K562 (cell line): ENCODE measurements at regions not wholly inside any gene's neighbourhood (a gene's known extent, or its start where the extent isn't known, plus 50 kb on each side); places are given as distances from the start of the nearest gene placed in this dataset.

Experiments used
- HDAC6 ChIP-seq: IDR thresholded peaks from 2 replicates; pipeline ENCODE4 v1.6.1; 2012; ENCODE audit warnings: low read depth, mild to moderate bottlenecking, control low read depth, inconsistent platforms, low read length, moderate library complexity
- TBL1XR1 ChIP-seq, 2 experiments: IDR thresholded peaks; 2 replicates each; pipeline ENCODE4 v1.6.1; 2012; ENCODE audit warnings: improper control_type of control experiment in 2 of 2, low read length in 2 of 2, mild to moderate bottlenecking in 1 of 2
- ZNF232 ChIP-seq: sonication (generic); formaldehyde crosslinking; IDR thresholded peaks from 2 replicates; pipeline ENCODE4 v1.8.0; 2022; ENCODE audit warnings: mild to moderate bottlenecking, missing genetic modification reagents
- TF ChIP-seq, protein P1 (sequence below): sonication (generic); formaldehyde crosslinking; IDR thresholded peaks from 2 replicates; pipeline ENCODE4 v1.8.0; 2022; ENCODE audit warnings: mild to moderate bottlenecking, low read depth, missing genetic modification reagents
- TF ChIP-seq, protein P2 (sequence below): fragments of 450-650 bp; IDR thresholded peaks from 2 replicates; pipeline ENCODE4 v1.6.1; 2016; ENCODE audit warnings: mild to moderate bottlenecking, moderate library complexity
- TF ChIP-seq, protein P3 (sequence below), 3 experiments: IDR thresholded peaks in 2 of 3; conservative IDR thresholded peaks in 1 of 3; 2 replicates each; pipeline ENCODE4 v1.5.1; 2011 to 2012; ENCODE audit warnings: low read length in 3 of 3, mild to moderate bottlenecking in 3 of 3, control low read depth in 2 of 3, improper control_type of control experiment in 1 of 3, inconsistent platforms in 1 of 3, low read depth in 1 of 3, mixed read lengths in 1 of 3, moderate library complexity in 1 of 3; ENCODE audit not compliant: insufficient read depth in 2 of 3

DNA sequence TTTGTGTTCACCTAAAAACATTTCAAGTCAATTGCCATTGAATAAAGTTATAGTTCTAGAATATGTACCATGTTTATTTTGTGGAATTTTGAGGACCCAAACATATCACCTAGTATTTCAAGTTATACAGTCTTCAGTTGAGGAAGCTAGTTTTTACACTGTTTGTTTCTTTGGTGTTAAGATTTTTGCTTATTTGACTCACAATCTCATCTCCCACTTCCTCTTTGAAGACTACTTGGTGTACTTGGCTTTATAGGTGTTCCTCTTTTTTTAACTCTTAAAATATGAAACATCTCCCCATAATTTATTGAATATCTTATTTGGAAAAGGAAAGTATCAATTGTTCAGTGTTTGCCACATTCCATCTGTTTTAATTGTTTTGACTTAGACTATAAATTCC lies 675.4 kb downstream of the RAPGEF2 start:
- TF ChIP-seq ZNF232 (CRISPR knock-in tag) (no peak), TBL1XR1 (IDR thresholded peaks at IDR 0.05; ENCODE audit: low read length in 2 of 2) (no peak), HDAC6 (no peak)
- TF ChIP-seq, protein P1, sequence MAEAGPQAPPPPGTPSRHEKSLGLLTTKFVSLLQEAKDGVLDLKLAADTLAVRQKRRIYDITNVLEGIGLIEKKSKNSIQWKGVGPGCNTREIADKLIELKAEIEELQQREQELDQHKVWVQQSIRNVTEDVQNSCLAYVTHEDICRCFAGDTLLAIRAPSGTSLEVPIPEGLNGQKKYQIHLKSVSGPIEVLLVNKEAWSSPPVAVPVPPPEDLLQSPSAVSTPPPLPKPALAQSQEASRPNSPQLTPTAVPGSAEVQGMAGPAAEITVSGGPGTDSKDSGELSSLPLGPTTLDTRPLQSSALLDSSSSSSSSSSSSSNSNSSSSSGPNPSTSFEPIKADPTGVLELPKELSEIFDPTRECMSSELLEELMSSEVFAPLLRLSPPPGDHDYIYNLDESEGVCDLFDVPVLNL = no peak
- TF ChIP-seq, protein P2, sequence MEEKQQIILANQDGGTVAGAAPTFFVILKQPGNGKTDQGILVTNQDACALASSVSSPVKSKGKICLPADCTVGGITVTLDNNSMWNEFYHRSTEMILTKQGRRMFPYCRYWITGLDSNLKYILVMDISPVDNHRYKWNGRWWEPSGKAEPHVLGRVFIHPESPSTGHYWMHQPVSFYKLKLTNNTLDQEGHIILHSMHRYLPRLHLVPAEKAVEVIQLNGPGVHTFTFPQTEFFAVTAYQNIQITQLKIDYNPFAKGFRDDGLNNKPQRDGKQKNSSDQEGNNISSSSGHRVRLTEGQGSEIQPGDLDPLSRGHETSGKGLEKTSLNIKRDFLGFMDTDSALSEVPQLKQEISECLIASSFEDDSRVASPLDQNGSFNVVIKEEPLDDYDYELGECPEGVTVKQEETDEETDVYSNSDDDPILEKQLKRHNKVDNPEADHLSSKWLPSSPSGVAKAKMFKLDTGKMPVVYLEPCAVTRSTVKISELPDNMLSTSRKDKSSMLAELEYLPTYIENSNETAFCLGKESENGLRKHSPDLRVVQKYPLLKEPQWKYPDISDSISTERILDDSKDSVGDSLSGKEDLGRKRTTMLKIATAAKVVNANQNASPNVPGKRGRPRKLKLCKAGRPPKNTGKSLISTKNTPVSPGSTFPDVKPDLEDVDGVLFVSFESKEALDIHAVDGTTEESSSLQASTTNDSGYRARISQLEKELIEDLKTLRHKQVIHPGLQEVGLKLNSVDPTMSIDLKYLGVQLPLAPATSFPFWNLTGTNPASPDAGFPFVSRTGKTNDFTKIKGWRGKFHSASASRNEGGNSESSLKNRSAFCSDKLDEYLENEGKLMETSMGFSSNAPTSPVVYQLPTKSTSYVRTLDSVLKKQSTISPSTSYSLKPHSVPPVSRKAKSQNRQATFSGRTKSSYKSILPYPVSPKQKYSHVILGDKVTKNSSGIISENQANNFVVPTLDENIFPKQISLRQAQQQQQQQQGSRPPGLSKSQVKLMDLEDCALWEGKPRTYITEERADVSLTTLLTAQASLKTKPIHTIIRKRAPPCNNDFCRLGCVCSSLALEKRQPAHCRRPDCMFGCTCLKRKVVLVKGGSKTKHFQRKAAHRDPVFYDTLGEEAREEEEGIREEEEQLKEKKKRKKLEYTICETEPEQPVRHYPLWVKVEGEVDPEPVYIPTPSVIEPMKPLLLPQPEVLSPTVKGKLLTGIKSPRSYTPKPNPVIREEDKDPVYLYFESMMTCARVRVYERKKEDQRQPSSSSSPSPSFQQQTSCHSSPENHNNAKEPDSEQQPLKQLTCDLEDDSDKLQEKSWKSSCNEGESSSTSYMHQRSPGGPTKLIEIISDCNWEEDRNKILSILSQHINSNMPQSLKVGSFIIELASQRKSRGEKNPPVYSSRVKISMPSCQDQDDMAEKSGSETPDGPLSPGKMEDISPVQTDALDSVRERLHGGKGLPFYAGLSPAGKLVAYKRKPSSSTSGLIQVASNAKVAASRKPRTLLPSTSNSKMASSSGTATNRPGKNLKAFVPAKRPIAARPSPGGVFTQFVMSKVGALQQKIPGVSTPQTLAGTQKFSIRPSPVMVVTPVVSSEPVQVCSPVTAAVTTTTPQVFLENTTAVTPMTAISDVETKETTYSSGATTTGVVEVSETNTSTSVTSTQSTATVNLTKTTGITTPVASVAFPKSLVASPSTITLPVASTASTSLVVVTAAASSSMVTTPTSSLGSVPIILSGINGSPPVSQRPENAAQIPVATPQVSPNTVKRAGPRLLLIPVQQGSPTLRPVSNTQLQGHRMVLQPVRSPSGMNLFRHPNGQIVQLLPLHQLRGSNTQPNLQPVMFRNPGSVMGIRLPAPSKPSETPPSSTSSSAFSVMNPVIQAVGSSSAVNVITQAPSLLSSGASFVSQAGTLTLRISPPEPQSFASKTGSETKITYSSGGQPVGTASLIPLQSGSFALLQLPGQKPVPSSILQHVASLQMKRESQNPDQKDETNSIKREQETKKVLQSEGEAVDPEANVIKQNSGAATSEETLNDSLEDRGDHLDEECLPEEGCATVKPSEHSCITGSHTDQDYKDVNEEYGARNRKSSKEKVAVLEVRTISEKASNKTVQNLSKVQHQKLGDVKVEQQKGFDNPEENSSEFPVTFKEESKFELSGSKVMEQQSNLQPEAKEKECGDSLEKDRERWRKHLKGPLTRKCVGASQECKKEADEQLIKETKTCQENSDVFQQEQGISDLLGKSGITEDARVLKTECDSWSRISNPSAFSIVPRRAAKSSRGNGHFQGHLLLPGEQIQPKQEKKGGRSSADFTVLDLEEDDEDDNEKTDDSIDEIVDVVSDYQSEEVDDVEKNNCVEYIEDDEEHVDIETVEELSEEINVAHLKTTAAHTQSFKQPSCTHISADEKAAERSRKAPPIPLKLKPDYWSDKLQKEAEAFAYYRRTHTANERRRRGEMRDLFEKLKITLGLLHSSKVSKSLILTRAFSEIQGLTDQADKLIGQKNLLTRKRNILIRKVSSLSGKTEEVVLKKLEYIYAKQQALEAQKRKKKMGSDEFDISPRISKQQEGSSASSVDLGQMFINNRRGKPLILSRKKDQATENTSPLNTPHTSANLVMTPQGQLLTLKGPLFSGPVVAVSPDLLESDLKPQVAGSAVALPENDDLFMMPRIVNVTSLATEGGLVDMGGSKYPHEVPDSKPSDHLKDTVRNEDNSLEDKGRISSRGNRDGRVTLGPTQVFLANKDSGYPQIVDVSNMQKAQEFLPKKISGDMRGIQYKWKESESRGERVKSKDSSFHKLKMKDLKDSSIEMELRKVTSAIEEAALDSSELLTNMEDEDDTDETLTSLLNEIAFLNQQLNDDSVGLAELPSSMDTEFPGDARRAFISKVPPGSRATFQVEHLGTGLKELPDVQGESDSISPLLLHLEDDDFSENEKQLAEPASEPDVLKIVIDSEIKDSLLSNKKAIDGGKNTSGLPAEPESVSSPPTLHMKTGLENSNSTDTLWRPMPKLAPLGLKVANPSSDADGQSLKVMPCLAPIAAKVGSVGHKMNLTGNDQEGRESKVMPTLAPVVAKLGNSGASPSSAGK = no peak
- TF ChIP-seq, protein P3, sequence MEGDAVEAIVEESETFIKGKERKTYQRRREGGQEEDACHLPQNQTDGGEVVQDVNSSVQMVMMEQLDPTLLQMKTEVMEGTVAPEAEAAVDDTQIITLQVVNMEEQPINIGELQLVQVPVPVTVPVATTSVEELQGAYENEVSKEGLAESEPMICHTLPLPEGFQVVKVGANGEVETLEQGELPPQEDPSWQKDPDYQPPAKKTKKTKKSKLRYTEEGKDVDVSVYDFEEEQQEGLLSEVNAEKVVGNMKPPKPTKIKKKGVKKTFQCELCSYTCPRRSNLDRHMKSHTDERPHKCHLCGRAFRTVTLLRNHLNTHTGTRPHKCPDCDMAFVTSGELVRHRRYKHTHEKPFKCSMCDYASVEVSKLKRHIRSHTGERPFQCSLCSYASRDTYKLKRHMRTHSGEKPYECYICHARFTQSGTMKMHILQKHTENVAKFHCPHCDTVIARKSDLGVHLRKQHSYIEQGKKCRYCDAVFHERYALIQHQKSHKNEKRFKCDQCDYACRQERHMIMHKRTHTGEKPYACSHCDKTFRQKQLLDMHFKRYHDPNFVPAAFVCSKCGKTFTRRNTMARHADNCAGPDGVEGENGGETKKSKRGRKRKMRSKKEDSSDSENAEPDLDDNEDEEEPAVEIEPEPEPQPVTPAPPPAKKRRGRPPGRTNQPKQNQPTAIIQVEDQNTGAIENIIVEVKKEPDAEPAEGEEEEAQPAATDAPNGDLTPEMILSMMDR (IDR thresholded peaks at IDR 0.05 in 2 of 3, conservative IDR thresholded peaks at IDR 0.05 in 1 of 3; ENCODE audit: insufficient read depth in 2 of 3, low read depth in 1 of 3, low read length in 3 of 3) = no peak
